ENCODE measurements at regions not wholly inside any gene's neighbourhood (a gene's known extent, or its start where the extent isn't known, plus 50 kb on each side); places are given as distances from the start of the nearest gene placed in this dataset.

- TF ChIP-seq CTBP1 (IDR thresholded peaks at IDR 0.05; ENCODE audit: borderline replicate concordance) (no peak), POLR2G (IDR thresholded peaks at IDR 0.05; ENCODE audit: low read depth, low read length) (no peak), ETS2 (tag; IDR thresholded peaks at IDR 0.05; ENCODE audit: borderline replicate concordance, poor library complexity, severe bottlenecking) (no peak), ZNF12 (CRISPR knock-in tag; IDR thresholded peaks at IDR 0.05) (no peak), SMAD4 (CRISPR knock-in tag; conservative IDR thresholded peaks at IDR 0.05) (no peak), ZNF707 (CRISPR knock-in tag; conservative IDR thresholded peaks at IDR 0.05) (no peak), MAZ (CRISPR knock-in tag; conservative IDR thresholded peaks at IDR 0.05 in 1 of 2, IDR thresholded peaks at IDR 0.05 in 1 of 2) (no peak)
These were observed 307.2 kb upstream of the SFSWAP start (continued) for GRCh38 chr12:131403676-131404075.

- Histone ChIP-seq H3K4me2 (ENCODE audit: insufficient read depth, low read length) (no peak overlapping the region), H3K9me1 (ENCODE audit: control insufficient read depth, insufficient read depth, low read length) (no peaks in the 10 kb centered on the region), H3K36me3 (ENCODE audit: control insufficient read depth, insufficient read depth, low read length) (no peaks in the 10 kb centered on the region), H3K4me1 (replicated peaks in 1 of 2; ENCODE audit: control insufficient read depth in 2 of 2, insufficient read depth in 2 of 2, low read length in 2 of 2) (peaks cover 16% of the 10 kb centered on the region in 2 experiments; a peak in 4 of 5 replicates), H3K9me3 (replicated peaks; ENCODE audit: control insufficient read depth, insufficient read depth, low read depth, low read length) (no peaks in the 10 kb centered on the region), H3K27me3 (ENCODE audit: control insufficient read depth in 2 of 2, insufficient read depth in 2 of 2, low read length in 2 of 2) (0 out of 5 replicates have a peak, but pooled peaks cover 0 to 4% of the 10 kb centered on the region in 2 experiments), H3K79me2 (ENCODE audit: control insufficient read depth, insufficient read depth, low read length) (no peaks in the 10 kb centered on the region), H3K27ac (ENCODE audit: extremely low read depth, low read depth, low read length) (no peak overlapping the region), H2AFZ (ENCODE audit: low read depth, low read length) (no peak overlapping the region), H3K4me3 (no peak overlapping the region), H4K20me1 (replicated peaks; ENCODE audit: control insufficient read depth, insufficient read depth, low read length) (no peaks in the 10 kb centered on the region; the same call in 1 of the 2 replicates), H3K9ac (ENCODE audit: insufficient read depth in 1 of 2, low read depth in 2 of 2, low read length in 2 of 2) (no peak overlapping the region)
- WGBS (ENCODE audit: insufficient coverage, low coverage, missing lambda C conversion rate) = 0% methylated on average over 1 of the region's 3 CpGs
- TF ChIP-seq MAX (CRISPR knock-in tag; IDR thresholded peaks at IDR 0.05) (no peak), GATAD2B (IDR thresholded peaks at IDR 0.05; ENCODE audit: borderline replicate concordance) (no peak), ZBTB11 (CRISPR knock-in tag; IDR thresholded peaks at IDR 0.05) (no peak), PKNOX1 (IDR thresholded peaks at IDR 0.05) (peak; percentile 40; the same call in 1 of the 2 replicates), MEIS2 (IDR thresholded peaks at IDR 0.05; ENCODE audit: partially characterized antibody) (peak; percentile 1), EGR1 (conservative IDR thresholded peaks at IDR 0.05) (0 out of 2 replicates have a peak, but pooled peaks have one; percentile 10), TEAD2 (tag; IDR thresholded peaks at IDR 0.05) (no peak)
- BruUV-seq (replicated peaks) = no TSS peak
- ATAC-seq (no peak), DNase-seq (ENCODE audit: extremely low read depth in 1 of 4, low spot score in 3 of 4) (no peak), FAIRE-seq (no peak)
- ChIA-PET CTCF (ENCODE audit: low intra/inter-chr PET ratio) (no interaction called here), POLR2A (no interaction called here)
- in situ Hi-C loops (cut with MboI) (no loop called here), intact Hi-C loops (cut with micrococcal nuclease) (no loop called here)
These were observed 306.2 kb upstream of the SFSWAP start for GRCh38 chr12:131404705-131405104.
